ENCODE measurements at regions not wholly inside any gene's neighbourhood (a gene's known extent, or its start where the extent isn't known, plus 50 kb on each side); places are given as distances from the start of the nearest gene placed in this dataset.

DNA sequence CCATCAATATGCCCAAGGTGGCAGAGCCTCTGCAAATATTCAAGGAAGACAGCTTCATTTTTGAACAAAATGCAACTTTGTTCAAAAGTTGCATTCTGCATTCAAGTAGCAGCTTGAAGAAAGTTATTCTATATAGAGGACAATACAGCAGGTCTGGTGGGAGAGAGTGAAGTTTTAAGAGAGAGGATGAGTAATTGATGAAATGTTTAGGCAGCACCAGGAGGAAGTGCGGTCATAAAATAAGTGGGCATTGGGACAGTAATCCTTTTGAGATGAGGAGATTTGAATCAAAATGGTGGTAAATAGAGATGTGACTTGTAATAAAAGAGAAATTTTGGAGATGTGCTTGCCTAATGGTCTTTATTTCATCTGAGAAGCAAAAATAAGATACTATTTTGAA, 607.3 kb upstream of the ZNF385D start:
- no peak for ATAC-seq (ENCODE audit: insufficient read depth, low read depth)
- DNase-seq: no peak
- H3K36me3 ChIP-seq (ENCODE audit: insufficient read depth, low read length): no peaks in the 10 kb centered on the region
- no peak overlapping the region for H3K9ac ChIP-seq (ENCODE audit: low read depth, low read length)
- TF ChIP-seq EZH2 (IDR thresholded peaks at IDR 0.05; ENCODE audit: borderline replicate concordance, low read depth, low read length, severe bottlenecking) (no peak), CTCF (IDR thresholded peaks at IDR 0.05; ENCODE audit: borderline replicate concordance, extremely low read depth, low read length, poor library complexity, severe bottlenecking) (no peak)
- H3K9me3 ChIP-seq (ENCODE audit: insufficient read depth, low read length, severe bottlenecking): no peaks in the 10 kb centered on the region
- H3K79me2 ChIP-seq (ENCODE audit: insufficient read depth, low read length): no peaks in the 10 kb centered on the region
- no peak overlapping the region for H3K4me2 ChIP-seq (ENCODE audit: insufficient read depth, low read length)
- H3K27ac ChIP-seq (ENCODE audit: low read length): no peak overlapping the region
- no peaks in the 10 kb centered on the region for H4K20me1 ChIP-seq (ENCODE audit: insufficient read depth, low read length)
- H2AFZ ChIP-seq (ENCODE audit: low read depth, low read length): no peak overlapping the region
- no peaks in the 10 kb centered on the region for H3K4me1 ChIP-seq (ENCODE audit: insufficient read depth, low read length)
- no peaks in the 10 kb centered on the region for H3K27me3 ChIP-seq (ENCODE audit: insufficient read depth, low read length, poor library complexity)
- no peak overlapping the region for H3K4me3 ChIP-seq (ENCODE audit: low read depth in 1 of 2, low read length in 2 of 2)

- Histone ChIP-seq H2AFZ (ENCODE audit: low read depth, low read length) (no peak overlapping the region), H3K4me1 (ENCODE audit: insufficient read depth, low read length) (no peaks in the 10 kb centered on the region), H3K4me2 (ENCODE audit: insufficient read depth, low read length) (no peak overlapping the region), H3K9ac (ENCODE audit: low read depth, low read length) (no peak overlapping the region), H4K20me1 (ENCODE audit: insufficient read depth, low read length) (no peaks in the 10 kb centered on the region), H3K9me3 (ENCODE audit: insufficient read depth, low read length, severe bottlenecking) (no peaks in the 10 kb centered on the region), H3K79me2 (ENCODE audit: insufficient read depth, low read length) (no peaks in the 10 kb centered on the region), H3K27ac (ENCODE audit: low read length) (no peak overlapping the region), H3K27me3 (ENCODE audit: insufficient read depth, low read length, poor library complexity) (no peaks in the 10 kb centered on the region), H3K36me3 (ENCODE audit: insufficient read depth, low read length) (no peaks in the 10 kb centered on the region), H3K4me3 (ENCODE audit: low read depth in 1 of 2, low read length in 2 of 2) (no peak overlapping the region)
- TF ChIP-seq EZH2 (IDR thresholded peaks at IDR 0.05; ENCODE audit: borderline replicate concordance, low read depth, low read length, severe bottlenecking) (no peak), CTCF (IDR thresholded peaks at IDR 0.05; ENCODE audit: borderline replicate concordance, extremely low read depth, low read length, poor library complexity, severe bottlenecking) (no peak)
- ATAC-seq (ENCODE audit: insufficient read depth, low read depth): no peak
- no peak for DNase-seq
These were observed 609.2 kb upstream of the ZNF385D start for GRCh38 chr3:22360164-22360563.

DNA sequence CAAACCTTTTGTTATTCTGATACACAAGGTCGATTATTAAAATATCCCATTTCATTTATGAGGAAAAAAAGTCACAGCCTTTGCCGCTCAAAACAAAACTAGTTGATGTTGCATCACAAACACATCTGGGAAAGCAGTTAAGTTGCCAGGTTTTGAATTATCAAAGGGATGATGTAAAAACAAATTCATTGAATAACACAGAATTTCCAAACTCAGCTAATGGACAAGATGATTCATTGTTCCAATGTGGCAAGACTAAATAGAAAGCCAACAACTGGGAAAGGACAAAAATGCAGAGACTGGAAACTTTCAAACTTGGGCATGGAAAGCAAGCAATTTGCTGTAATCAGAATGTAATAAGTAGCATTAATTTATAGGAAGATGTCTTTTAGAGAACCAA, 610.0 kb upstream of the ZNF385D start:
- Histone ChIP-seq H3K4me3 (ENCODE audit: low read depth in 1 of 2, low read length in 2 of 2) (no peak overlapping the region), H4K20me1 (ENCODE audit: insufficient read depth, low read length) (no peaks in the 10 kb centered on the region), H3K27me3 (ENCODE audit: insufficient read depth, low read length, poor library complexity) (no peaks in the 10 kb centered on the region), H2AFZ (ENCODE audit: low read depth, low read length) (no peak overlapping the region), H3K4me1 (ENCODE audit: insufficient read depth, low read length) (no peaks in the 10 kb centered on the region), H3K4me2 (ENCODE audit: insufficient read depth, low read length) (no peak overlapping the region), H3K9ac (ENCODE audit: low read depth, low read length) (no peak overlapping the region), H3K9me3 (ENCODE audit: insufficient read depth, low read length, severe bottlenecking) (no peaks in the 10 kb centered on the region), H3K36me3 (ENCODE audit: insufficient read depth, low read length) (no peaks in the 10 kb centered on the region), H3K79me2 (ENCODE audit: insufficient read depth, low read length) (no peaks in the 10 kb centered on the region), H3K27ac (ENCODE audit: low read length) (no peak overlapping the region)
- DNase-seq (no peak), ATAC-seq (ENCODE audit: insufficient read depth, low read depth) (no peak)
- TF ChIP-seq CTCF (IDR thresholded peaks at IDR 0.05; ENCODE audit: borderline replicate concordance, extremely low read depth, low read length, poor library complexity, severe bottlenecking) (no peak), EZH2 (IDR thresholded peaks at IDR 0.05; ENCODE audit: borderline replicate concordance, low read depth, low read length, severe bottlenecking) (no peak)

DNA sequence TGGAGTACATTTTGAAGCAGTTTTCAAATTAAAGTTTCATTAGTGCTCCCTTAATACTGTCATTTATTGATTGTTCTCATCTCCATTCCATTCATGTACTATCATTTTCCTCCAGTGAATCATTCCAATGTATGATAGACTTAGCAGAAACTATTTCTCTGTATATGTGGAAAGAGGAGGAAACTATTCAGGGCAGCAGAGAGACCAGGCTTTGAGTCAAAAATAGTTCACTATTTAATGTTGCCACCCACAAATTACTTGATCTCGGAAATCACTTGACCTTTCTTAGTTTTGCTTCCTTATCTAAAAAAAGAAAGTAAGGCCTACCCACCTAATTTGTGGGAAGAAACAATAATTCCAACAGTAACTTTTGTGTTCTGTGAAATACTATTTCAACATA, 610.5 kb upstream of the ZNF385D start:
- Histone ChIP-seq H3K4me3 (ENCODE audit: low read depth in 1 of 2, low read length in 2 of 2) (no peak overlapping the region), H3K4me2 (ENCODE audit: insufficient read depth, low read length) (no peak overlapping the region), H3K27ac (ENCODE audit: low read length) (no peak overlapping the region), H4K20me1 (ENCODE audit: insufficient read depth, low read length) (no peaks in the 10 kb centered on the region), H3K79me2 (ENCODE audit: insufficient read depth, low read length) (no peaks in the 10 kb centered on the region), H3K9ac (ENCODE audit: low read depth, low read length) (no peak overlapping the region), H3K9me3 (ENCODE audit: insufficient read depth, low read length, severe bottlenecking) (no peaks in the 10 kb centered on the region), H3K27me3 (ENCODE audit: insufficient read depth, low read length, poor library complexity) (no peaks in the 10 kb centered on the region), H2AFZ (ENCODE audit: low read depth, low read length) (no peak overlapping the region), H3K36me3 (ENCODE audit: insufficient read depth, low read length) (no peaks in the 10 kb centered on the region), H3K4me1 (ENCODE audit: insufficient read depth, low read length) (no peaks in the 10 kb centered on the region)
- ATAC-seq (ENCODE audit: insufficient read depth, low read depth) (no peak), DNase-seq (no peak)
- no peak for TF ChIP-seq EZH2 (IDR thresholded peaks at IDR 0.05; ENCODE audit: borderline replicate concordance, low read depth, low read length, severe bottlenecking)
- no peak for TF ChIP-seq CTCF (IDR thresholded peaks at IDR 0.05; ENCODE audit: borderline replicate concordance, extremely low read depth, low read length, poor library complexity, severe bottlenecking)

Measured in DND-41 (cell line).